Muscle of leg (tissue), 3 donors: ENCODE measurements at regions not wholly inside any gene's neighbourhood (a gene's known extent, or its start where the extent isn't known, plus 50 kb on each side); places are given as distances from the start of the nearest gene placed in this dataset.
"Not testable (repeated sequence)": the region's sequence is repeated elsewhere in the genome, so short reads cannot be mapped to it uniquely, and the experiment has no call there.

Experiments
- DNase-seq: peaks from one replicate; pipeline ENCODE4 v3.0.0; 2013
- H3K27ac ChIP-seq: one replicate; pipeline ENCODE4 v1.5.1; 2013; ENCODE audit warnings: mild to moderate bottlenecking, low read length, control low read depth
- H3K27me3 ChIP-seq: one replicate; pipeline ENCODE4 v1.6.1; 2013; ENCODE audit warnings: low read length; ENCODE audit not compliant: control insufficient read depth, insufficient read depth
- H3K36me3 ChIP-seq: one replicate; pipeline ENCODE4 v1.6.1; 2013; ENCODE audit warnings: low read length; ENCODE audit not compliant: control insufficient read depth, insufficient read depth
- H3K4me1 ChIP-seq: one replicate; pipeline ENCODE4 v1.6.1; 2013; ENCODE audit warnings: low read length; ENCODE audit not compliant: control insufficient read depth, insufficient read depth
- H3K4me3 ChIP-seq: one replicate; pipeline ENCODE4 v1.5.1; 2013; ENCODE audit warnings: low read length, control low read depth
- H3K9me3 ChIP-seq: replicated peaks from 2 replicates; pipeline ENCODE4 v1.6.1; 2013; ENCODE audit warnings: low read depth, low read length; ENCODE audit not compliant: control insufficient read depth
- WGBS: methylation state at CpG from one replicate; pipeline ENCODE4 v1.1.5; 2013; ENCODE audit warnings: missing lambda C conversion rate; ENCODE audit not compliant: insufficient coverage; 5-methylcytosine and 5-hydroxymethylcytosine counted together

DNA sequence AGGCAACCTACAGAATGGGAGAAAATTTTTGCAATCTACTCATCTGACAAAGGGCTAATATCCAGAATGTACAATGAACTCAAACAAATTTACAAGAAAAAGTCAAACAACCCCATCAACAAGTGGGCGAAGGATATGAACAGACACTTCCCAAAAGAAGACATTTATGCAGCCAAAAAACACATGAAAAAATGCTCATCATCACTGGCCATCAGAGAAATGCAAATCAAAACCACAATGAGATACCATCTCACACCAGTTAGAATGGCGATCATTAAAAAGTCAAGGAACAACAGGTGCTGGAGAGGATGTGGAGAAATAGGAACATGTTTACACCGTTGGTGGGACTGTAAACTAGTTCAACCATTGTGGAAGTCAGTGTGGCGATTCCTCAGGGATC lies 192.2 kb downstream of the RTL9 start:
- WGBS, result no CpG with 5 or more reads among the region's 4 CpGs
- not testable (repeated sequence) for H3K4me3 ChIP-seq, H3K36me3 ChIP-seq, H3K4me1 ChIP-seq, H3K27me3 ChIP-seq, H3K27ac ChIP-seq, H3K9me3 ChIP-seq, DNase-seq

DNA sequence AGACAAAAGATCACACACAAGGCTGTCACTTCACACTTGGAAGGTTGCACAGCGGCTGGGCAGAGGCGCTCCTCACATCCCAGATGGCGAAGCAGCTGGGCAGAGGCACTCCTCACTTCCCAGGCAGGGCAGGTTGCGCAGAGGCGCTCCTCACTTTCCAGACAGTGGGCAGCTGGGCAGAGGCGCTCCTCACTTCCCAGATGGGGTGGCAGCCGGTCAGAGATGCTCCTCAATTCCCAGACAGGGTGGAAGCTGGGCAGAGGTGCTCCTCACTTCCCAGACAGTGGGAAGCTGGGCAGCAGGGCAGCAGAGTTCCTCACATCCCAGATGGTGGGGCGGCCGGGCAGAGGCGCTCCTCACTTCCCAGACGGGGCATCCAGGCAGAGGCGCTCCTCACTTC lies 199.2 kb downstream of the RTL9 start:
- 87% methylated on average over 11 of the region's 12 CpGs for WGBS

DNA sequence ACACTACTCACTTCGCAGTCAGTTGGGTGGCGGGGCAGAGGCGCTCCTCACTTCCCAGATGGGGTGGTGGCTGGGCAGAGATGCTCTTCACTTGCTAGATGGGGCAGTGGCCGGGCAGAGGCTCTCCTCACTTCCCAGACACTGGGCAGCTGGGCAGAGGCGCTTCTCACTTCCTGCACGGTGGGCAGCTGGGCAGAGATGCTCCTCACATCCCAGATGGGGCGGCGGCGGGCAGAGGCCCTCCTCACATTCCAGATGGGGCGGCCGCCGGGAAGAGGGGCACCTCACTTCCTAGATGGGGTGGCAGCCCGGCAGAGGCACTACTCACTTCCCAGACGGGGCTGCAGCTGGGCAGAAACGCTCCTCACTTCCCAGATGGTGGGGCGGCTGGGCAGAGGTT lies 199.8 kb downstream of the RTL9 start:
- H3K4me1 ChIP-seq, result no peaks in the 10 kb centered on the region
- peaks cover 8% of the 10 kb centered on the region for H3K9me3 ChIP-seq
- no peak overlapping the region for H3K4me3 ChIP-seq
- WGBS, result 86% methylated on average over 11 of the region's 16 CpGs
- H3K27ac ChIP-seq, result no peak overlapping the region
- H3K27me3 ChIP-seq, result no peaks in the 10 kb centered on the region
- DNase-seq, result no peak
- no peaks in the 10 kb centered on the region for H3K36me3 ChIP-seq

More for the DNA sequence above, 199.2 kb downstream of the RTL9 start:
- Histone ChIP-seq H3K27ac (no peak overlapping the region), H3K4me1 (no peaks in the 10 kb centered on the region), H3K36me3 (no peaks in the 10 kb centered on the region), H3K27me3 (no peaks in the 10 kb centered on the region), H3K9me3 (peaks cover 8% of the 10 kb centered on the region), H3K4me3 (no peak overlapping the region)
- no peak for DNase-seq

DNA sequence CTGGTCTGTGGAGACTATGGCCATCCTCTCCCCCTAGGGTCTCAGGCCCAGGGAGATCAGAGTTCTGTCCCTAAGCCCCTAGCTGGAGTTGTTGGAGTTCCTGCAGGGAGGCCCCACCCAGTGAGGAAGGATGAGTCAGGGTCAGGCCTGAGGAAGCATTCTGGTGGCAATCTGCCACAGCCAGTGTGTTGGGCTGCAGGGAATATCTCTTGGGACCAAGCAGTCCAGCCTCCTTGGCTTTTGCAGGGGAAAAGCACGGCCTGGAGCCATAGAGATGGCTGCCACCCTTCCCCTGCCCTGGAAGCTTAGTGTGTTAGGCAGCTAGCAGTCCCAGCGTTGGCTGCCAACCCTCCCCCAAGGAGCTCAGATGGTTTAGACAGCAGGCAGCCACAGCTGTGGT lies 202.4 kb downstream of the RTL9 start:
- no peaks in the 10 kb centered on the region for H3K36me3 ChIP-seq
- H3K9me3 ChIP-seq, result peaks cover 13% of the 10 kb centered on the region
- 17% methylated on average over 1 of the region's 2 CpGs for WGBS
- H3K4me1 ChIP-seq, result no peaks in the 10 kb centered on the region
- no peak for DNase-seq
- no peak overlapping the region for H3K4me3 ChIP-seq
- H3K27ac ChIP-seq, result no peak overlapping the region
- no peaks in the 10 kb centered on the region for H3K27me3 ChIP-seq

DNA sequence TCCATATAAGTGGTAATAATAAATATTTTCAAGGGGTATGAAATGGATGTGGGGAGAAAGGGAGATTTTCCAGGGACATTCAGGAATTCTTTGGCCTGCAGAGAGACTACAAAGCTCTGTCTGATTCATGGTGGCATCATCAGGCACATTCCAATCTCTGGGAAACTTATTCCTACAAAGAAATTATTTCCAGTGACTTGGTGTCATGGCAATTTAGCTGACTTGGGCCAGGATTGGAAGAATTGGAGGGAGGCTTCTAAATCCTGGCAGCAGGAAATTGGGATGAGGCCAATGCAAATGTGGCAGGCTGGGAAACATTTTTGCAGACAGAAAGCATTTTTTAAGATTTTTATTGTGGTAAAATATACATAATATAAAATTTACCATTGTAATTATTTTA lies 204.6 kb downstream of the RTL9 start:
- Histone ChIP-seq H3K27me3 (peaks cover 2% of the 10 kb centered on the region), H3K9me3 (peaks cover 10% of the 10 kb centered on the region), H3K4me3 (no peak overlapping the region), H3K27ac (no peak overlapping the region), H3K36me3 (no peaks in the 10 kb centered on the region), H3K4me1 (no peaks in the 10 kb centered on the region)
- peak; percentile 33 for DNase-seq

DNA sequence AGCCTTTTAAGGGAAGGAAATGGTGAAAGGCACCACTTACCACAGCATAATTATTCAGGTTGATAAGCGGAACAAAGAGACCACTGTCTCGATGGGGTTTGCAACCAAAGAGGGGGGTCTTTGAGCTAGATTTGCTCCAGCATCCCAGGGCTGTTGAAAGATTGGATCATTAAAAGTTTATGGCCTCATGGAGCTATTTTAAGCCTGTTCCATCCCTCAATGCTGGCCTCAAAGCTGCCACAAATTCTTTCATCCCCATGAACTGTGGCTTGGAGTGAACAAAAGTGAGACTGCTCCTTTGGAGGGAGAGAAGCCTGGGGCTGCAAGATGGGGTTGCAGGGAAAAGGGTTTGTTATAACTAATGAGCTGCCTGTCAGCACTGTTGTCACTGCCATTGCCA lies 209.8 kb downstream of the RTL9 start:
- Histone ChIP-seq H3K27ac (no peak overlapping the region), H3K9me3 (peaks cover 8% of the 10 kb centered on the region), H3K4me1 (no peaks in the 10 kb centered on the region), H3K27me3 (peaks cover 8% of the 10 kb centered on the region), H3K4me3 (no peak overlapping the region), H3K36me3 (no peaks in the 10 kb centered on the region)
- no CpG with 5 or more reads among the region's 2 CpGs for WGBS
- no peak for DNase-seq

DNA sequence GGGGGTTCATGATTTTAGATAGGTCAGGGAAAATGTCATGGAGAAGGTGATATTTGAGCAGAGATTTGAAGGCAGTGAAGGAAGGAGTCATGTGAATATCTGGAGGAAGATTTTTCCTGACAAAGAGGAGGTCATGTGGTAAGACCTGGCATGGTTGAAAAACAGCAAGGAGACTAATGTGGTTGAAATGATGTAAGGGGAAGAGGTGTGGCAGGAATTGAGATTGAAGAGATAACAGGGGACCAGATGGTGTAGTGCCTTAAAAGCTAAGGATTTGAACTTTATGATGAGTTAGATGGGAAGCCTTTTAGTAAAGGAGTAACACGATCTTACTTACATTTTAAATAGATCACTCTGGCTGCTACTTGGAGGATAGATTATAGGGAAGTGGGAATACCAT lies 210.9 kb downstream of the RTL9 start:
- Histone ChIP-seq H3K27ac (no peak overlapping the region), H3K36me3 (no peaks in the 10 kb centered on the region), H3K4me1 (no peaks in the 10 kb centered on the region), H3K4me3 (no peak overlapping the region), H3K9me3 (peaks cover 8% of the 10 kb centered on the region), H3K27me3 (peaks cover 8% of the 10 kb centered on the region)
- no CpG with 5 or more reads among the region's 1 CpG for WGBS
- no peak for DNase-seq

DNA sequence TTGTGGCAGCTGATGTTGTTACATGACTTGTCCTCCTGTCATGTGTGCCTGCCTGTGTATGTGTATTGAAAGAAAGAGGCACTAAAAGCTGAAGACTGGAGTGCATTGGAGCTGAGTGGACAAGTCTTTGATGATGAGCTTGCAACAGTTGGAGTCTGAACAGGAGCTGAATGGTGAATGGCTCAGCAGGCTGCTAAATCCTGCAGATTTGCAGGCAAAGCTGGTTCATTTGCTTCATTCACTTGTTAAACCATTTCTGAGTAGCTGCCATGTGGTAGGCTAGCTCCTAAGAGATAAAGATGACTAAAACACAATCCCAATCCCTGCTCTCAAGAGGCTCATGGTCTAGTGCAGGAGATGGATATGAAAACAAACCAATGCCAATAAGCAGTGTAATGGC lies 217.3 kb downstream of the CHRDL1 start:
- peaks cover 7% of the 10 kb centered on the region for H3K27me3 ChIP-seq
- no peaks in the 10 kb centered on the region for H3K4me1 ChIP-seq
- H3K36me3 ChIP-seq, result no peaks in the 10 kb centered on the region
- no peak overlapping the region for H3K4me3 ChIP-seq
- H3K27ac ChIP-seq, result no peak overlapping the region
- no peak for DNase-seq
- no peaks in the 10 kb centered on the region for H3K9me3 ChIP-seq

DNA sequence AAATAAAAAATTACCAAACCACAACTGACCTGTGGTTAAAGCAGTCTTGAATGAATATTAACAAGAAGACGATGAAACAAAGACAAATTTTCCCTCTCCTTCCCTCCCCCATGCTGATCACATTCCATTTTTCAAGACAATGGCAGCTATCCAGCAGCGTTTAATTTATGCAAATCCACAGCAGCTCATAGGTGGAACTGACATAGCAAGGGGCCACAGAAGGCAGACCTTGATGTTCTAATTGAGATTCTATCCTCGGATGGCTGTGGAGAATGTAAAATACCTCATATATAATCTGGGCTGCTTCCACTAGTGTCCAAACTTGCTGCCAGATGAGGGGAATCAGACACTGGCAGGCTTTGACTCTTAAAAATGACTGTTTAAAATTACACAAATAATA lies 211.5 kb downstream of the CHRDL1 start:
- no CpG with 5 or more reads among the region's 3 CpGs for WGBS
- H3K4me3 ChIP-seq, result no peak overlapping the region
- H3K27ac ChIP-seq, result no peak overlapping the region
- H3K27me3 ChIP-seq, result peaks cover 6% of the 10 kb centered on the region
- no peaks in the 10 kb centered on the region for H3K9me3 ChIP-seq
- no peak for DNase-seq
- H3K4me1 ChIP-seq, result no peaks in the 10 kb centered on the region
- H3K36me3 ChIP-seq, result no peaks in the 10 kb centered on the region

DNA sequence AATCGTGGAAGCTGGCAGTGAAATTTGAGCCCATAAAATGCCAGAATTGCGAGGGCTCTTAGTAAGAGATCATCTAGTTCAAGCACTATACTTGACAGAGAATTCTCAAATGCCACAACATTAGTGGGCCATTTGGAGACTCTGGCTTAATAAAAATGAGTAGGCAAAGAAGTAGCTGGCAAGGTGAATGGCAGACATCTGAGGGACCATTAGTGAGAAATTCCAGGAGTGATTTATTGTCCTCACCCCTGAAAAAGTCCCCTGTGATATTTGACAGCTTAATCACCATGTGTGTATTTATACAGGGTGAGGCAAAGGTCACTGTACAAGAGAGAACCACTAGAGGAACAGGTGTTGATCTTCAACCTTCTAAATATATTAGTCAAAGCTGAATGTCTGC lies 207.5 kb downstream of the CHRDL1 start:
- Histone ChIP-seq H3K27ac (no peak overlapping the region), H3K27me3 (peaks cover 4% of the 10 kb centered on the region)
- 43% methylated on average over 1 of the region's 2 CpGs for WGBS

DNA sequence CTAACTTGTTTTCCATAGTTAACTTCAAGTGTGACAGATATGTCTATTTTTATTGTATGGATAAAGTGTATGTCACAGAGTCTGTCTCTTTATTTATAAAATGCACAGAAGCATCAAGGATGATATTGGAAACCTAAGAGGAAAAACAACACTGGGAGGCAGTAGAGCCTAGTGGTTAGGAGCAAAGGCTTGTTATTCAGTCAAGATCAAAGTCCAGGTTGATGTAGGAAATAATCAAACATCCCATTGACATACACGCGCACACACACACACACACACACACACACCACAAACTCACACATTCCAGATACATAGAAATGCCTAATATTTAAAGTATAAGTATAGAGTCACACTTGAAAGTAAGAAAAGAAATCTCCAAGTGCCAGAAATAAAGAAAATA lies 206.8 kb downstream of the CHRDL1 start:
- no CpG with 5 or more reads among the region's 2 CpGs for WGBS
- no peak for DNase-seq
- H3K36me3 ChIP-seq, result no peaks in the 10 kb centered on the region
- no peak overlapping the region for H3K4me3 ChIP-seq
- no peak overlapping the region for H3K27ac ChIP-seq
- H3K27me3 ChIP-seq, result peaks cover 4% of the 10 kb centered on the region
- H3K4me1 ChIP-seq, result no peaks in the 10 kb centered on the region
- no peaks in the 10 kb centered on the region for H3K9me3 ChIP-seq

More for the DNA sequence above, 207.5 kb downstream of the CHRDL1 start:
- H3K4me3 ChIP-seq, result no peak overlapping the region
- peak; percentile 38 for DNase-seq
- no peaks in the 10 kb centered on the region for H3K4me1 ChIP-seq
- H3K36me3 ChIP-seq, result no peaks in the 10 kb centered on the region
- H3K9me3 ChIP-seq, result no peaks in the 10 kb centered on the region
